Glutamatergic neuron (in vitro differentiated cells): ENCODE measurements at regions not wholly inside any gene's neighbourhood (a gene's known extent, or its start where the extent isn't known, plus 50 kb on each side); places are given as distances from the start of the nearest gene placed in this dataset.

Experiments used
- DNase-seq: peaks from one replicate; pipeline ENCODE4 v3.0.0; 2022
- H3K27ac Mint-ChIP-seq: one replicate; pipeline ENCODE4 v1.8.0; 2020; ENCODE audit warnings: mild to moderate bottlenecking, mixed read lengths, inconsistent platforms; ENCODE audit not compliant: unreplicated experiment
- H3K27me3 Mint-ChIP-seq: one replicate; pipeline ENCODE4 v1.8.0; 2020; ENCODE audit warnings: mild to moderate bottlenecking, moderate library complexity, mixed read lengths, inconsistent platforms; ENCODE audit not compliant: unreplicated experiment
- H3K36me3 Mint-ChIP-seq: one replicate; pipeline ENCODE4 v1.8.0; 2020; ENCODE audit warnings: mild to moderate bottlenecking, mixed read lengths, inconsistent platforms; ENCODE audit not compliant: unreplicated experiment
- H3K4me1 Mint-ChIP-seq: one replicate; pipeline ENCODE4 v1.8.0; 2020; ENCODE audit warnings: mild to moderate bottlenecking, low read depth, mixed read lengths, inconsistent platforms; ENCODE audit not compliant: unreplicated experiment
- H3K4me3 Mint-ChIP-seq: one replicate; pipeline ENCODE4 v1.8.0; 2020; ENCODE audit warnings: mild to moderate bottlenecking, mixed read lengths, inconsistent platforms; ENCODE audit not compliant: unreplicated experiment
- H3K9me3 Mint-ChIP-seq: one replicate; pipeline ENCODE4 v1.8.0; 2020; ENCODE audit warnings: mild to moderate bottlenecking, moderate library complexity, mixed read lengths, inconsistent platforms; ENCODE audit not compliant: unreplicated experiment
- TF ChIP-seq, protein P1 (sequence below): fragments of 200-600 bp; sonication (generic); IDR thresholded peaks from one replicate; pipeline ENCODE4 v1.5.0; 2021; ENCODE audit not compliant: partially characterized antibody, unreplicated experiment

DNA sequence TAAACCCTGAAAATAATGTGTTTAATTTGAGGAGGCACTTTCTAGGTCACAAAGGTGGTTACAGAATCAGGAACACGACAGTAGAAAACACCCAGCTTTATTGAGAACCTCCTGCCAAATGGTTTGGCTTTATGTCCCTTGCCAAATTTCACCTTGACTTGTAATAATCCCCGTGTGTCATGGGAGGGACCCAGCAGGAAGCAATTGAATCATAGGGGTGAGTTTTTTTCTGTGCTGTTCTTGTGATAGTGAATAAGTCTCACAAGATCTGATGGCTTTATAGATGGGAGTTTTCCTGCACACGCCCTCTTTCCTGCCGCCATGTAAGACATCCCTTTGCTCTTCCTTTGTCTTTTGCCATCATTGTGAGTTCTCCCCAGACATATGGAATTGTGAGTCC, 193.8 kb upstream of the KLF6 start:
- no peak for DNase-seq
- peaks cover 5% of the 10 kb centered on the region for H3K36me3 Mint-ChIP-seq
- TF ChIP-seq, protein P1, sequence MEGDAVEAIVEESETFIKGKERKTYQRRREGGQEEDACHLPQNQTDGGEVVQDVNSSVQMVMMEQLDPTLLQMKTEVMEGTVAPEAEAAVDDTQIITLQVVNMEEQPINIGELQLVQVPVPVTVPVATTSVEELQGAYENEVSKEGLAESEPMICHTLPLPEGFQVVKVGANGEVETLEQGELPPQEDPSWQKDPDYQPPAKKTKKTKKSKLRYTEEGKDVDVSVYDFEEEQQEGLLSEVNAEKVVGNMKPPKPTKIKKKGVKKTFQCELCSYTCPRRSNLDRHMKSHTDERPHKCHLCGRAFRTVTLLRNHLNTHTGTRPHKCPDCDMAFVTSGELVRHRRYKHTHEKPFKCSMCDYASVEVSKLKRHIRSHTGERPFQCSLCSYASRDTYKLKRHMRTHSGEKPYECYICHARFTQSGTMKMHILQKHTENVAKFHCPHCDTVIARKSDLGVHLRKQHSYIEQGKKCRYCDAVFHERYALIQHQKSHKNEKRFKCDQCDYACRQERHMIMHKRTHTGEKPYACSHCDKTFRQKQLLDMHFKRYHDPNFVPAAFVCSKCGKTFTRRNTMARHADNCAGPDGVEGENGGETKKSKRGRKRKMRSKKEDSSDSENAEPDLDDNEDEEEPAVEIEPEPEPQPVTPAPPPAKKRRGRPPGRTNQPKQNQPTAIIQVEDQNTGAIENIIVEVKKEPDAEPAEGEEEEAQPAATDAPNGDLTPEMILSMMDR, result no peak
- H3K27me3 Mint-ChIP-seq, result no peaks in the 10 kb centered on the region
- H3K27ac Mint-ChIP-seq, result no peak overlapping the region
- no peak overlapping the region for H3K4me3 Mint-ChIP-seq
- H3K4me1 Mint-ChIP-seq, result peaks cover 2% of the 10 kb centered on the region
- no peaks in the 10 kb centered on the region for H3K9me3 Mint-ChIP-seq

DNA sequence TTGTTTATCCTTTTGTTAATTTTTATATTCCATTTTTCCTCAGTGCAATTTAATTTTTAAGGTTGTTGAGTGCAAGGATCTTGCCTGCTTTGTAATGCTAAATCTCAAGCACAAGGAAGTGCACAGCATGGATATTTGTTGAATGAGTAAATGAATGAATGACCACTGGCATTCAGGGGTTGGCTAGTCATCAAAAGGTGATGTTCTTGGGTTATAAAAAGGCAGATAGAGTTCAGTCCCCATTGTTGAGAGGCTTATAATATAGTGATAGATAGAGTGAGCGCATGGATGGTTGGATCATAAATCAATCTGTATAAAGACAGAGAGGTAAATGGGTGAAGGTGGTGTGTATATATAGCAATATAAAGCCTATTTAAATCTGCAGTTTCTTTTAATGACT, 193.2 kb upstream of the KLF6 start:
- H3K36me3 Mint-ChIP-seq, result peaks cover 5% of the 10 kb centered on the region
- H3K27ac Mint-ChIP-seq, result no peak overlapping the region

DNA sequence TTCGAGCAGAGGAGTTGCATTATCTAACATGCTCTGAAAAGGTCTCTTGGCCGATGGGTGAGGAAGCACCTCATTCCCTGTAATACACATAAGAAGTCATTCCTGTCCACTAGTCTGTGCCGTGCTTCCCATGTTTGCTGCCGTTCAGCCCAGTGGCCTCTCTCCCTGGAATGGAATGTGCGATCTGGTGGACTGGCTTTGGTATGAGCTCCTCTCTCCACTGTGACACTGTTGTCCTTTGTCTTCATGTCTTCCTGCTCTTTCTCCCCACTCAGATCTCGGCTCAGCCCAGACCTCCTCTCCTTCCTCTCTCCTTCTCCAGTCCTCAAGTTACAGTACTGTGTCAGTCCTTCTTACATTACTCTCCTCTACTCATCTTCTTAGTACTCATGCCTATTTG, 192.8 kb upstream of the KLF6 start:
- H3K4me1 Mint-ChIP-seq, result peaks cover 2% of the 10 kb centered on the region
- no peak overlapping the region for H3K4me3 Mint-ChIP-seq
- H3K9me3 Mint-ChIP-seq, result no peaks in the 10 kb centered on the region
- DNase-seq, result no peak
- TF ChIP-seq, protein P1, result no peak
- H3K27ac Mint-ChIP-seq, result no peak overlapping the region
- no peaks in the 10 kb centered on the region for H3K27me3 Mint-ChIP-seq
- H3K36me3 Mint-ChIP-seq, result peaks cover 5% of the 10 kb centered on the region

More for the DNA sequence above, 193.2 kb upstream of the KLF6 start:
- TF ChIP-seq, protein P1, result no peak
- DNase-seq, result no peak
- Mint-ChIP-seq H3K4me3 (no peak overlapping the region), H3K27me3 (no peaks in the 10 kb centered on the region), H3K9me3 (no peaks in the 10 kb centered on the region), H3K4me1 (peaks cover 2% of the 10 kb centered on the region)

DNA sequence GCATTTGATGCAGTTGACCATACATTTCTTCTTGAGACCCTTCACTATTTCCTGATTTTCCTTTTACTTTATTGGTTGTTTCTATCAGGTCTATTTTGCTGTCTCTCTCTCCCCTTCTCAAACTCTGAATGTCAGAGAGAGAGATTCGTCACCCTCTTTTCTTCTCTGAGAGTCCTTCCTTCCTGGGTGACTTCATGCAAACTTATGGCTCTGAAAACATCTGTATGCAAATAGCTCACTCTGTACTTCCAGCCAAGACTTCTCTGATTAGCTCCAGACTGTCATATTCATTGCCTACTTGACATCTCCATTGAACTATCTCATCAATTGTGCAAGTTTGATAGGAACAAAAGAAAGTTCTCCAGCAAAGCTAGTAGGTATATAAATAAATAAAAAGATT, 191.7 kb upstream of the KLF6 start:
- TF ChIP-seq, protein P1, result no peak
- no peaks in the 10 kb centered on the region for H3K9me3 Mint-ChIP-seq
- no peak for DNase-seq

DNA sequence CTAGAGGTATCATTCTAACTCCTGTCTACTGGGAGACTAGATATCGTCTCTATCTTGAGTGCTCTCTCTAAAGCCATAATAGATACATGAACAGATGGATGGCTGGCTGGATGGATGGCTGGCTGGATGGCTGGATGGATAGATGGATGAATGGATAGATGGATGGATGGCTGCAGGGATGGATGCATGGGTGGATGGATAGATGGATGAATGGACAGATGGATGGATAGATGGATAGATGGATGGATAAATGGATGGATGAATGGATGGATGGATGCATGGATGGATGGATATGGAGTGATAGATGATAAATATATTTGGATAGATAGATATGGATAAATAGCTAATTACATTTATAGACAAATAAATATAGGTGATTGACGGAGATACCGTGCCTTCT, 191.2 kb upstream of the KLF6 start:
- Mint-ChIP-seq H3K4me3 (no peak overlapping the region), H3K9me3 (no peaks in the 10 kb centered on the region), H3K36me3 (peaks cover 5% of the 10 kb centered on the region), H3K27me3 (peaks cover under 1% of the 10 kb centered on the region), H3K27ac (no peak overlapping the region), H3K4me1 (no peaks in the 10 kb centered on the region)
- TF ChIP-seq, protein P1, result no peak
- DNase-seq, result no peak

More for the DNA sequence above, 191.7 kb upstream of the KLF6 start:
- Mint-ChIP-seq H3K27me3 (no peaks in the 10 kb centered on the region), H3K27ac (no peak overlapping the region), H3K36me3 (peaks cover 5% of the 10 kb centered on the region), H3K4me1 (peaks cover 2% of the 10 kb centered on the region), H3K4me3 (no peak overlapping the region)
